ENCODE measurements at regions not wholly inside any gene's neighbourhood (a gene's known extent, or its start where the extent isn't known, plus 50 kb on each side); places are given as distances from the start of the nearest gene placed in this dataset.

- in situ Hi-C loops (cut with HindIII; ENCODE audit: low pct_unique_long_range_greater_than_20kb, low sequenced_read_pairs) = no loop called here
- Histone ChIP-seq H3K4me1 (ENCODE audit: control insufficient read depth, insufficient read depth, low read length) (peaks cover 9% of the 10 kb centered on the region), H3K9me3 (ENCODE audit: control insufficient read depth, insufficient read depth, low read depth, low read length) (no peaks in the 10 kb centered on the region), H3K4me3 (ENCODE audit: low read depth in 2 of 2, low read length in 2 of 2) (no peak overlapping the region), H3K27me3 (ENCODE audit: control insufficient read depth, insufficient read depth, low read length) (no peaks in the 10 kb centered on the region), H3K27ac (ENCODE audit: low read length) (peak overlapping the region; percentile 76), H3K36me3 (ENCODE audit: control insufficient read depth, insufficient read depth, low read length) (no peaks in the 10 kb centered on the region)
- ChIA-PET CTCF (no interaction called here), POLR2A (interaction anchor here (0.7 to 1.2 kb wide), 2 partner anchors 9 to 23 kb away, joined by 3 to 6 read pairs; no protein-coding TSS in a partner anchor)
- intact Hi-C loops (cut with micrococcal nuclease; ENCODE audit: unreplicated experiment) = no loop called here
- no peak for ATAC-seq
- no peak for TF ChIP-seq TCF7L2 (IDR thresholded peaks at IDR 0.05; ENCODE audit: low read depth, low read length)
- TF ChIP-seq REST (IDR thresholded peaks at IDR 0.05; ENCODE audit: insufficient read depth in 1 of 2, low read depth in 2 of 2, low read length in 1 of 2) = no peak
- no peak for TF ChIP-seq CTCF (IDR thresholded peaks at IDR 0.05)
- no peak for DNase-seq (ENCODE audit: low read depth, low spot score)
- BruUV-seq (replicated peaks) = no TSS peak
These were observed 85.1 kb upstream of the PIAS1 start for GRCh38 chr15:67968966-67969365.

GRCh38 chr15:67969892-67970291 is 84.2 kb upstream of the PIAS1 start:
- in situ Hi-C loops (cut with HindIII; ENCODE audit: low pct_unique_long_range_greater_than_20kb, low sequenced_read_pairs) = no loop called here
- BruUV-seq (replicated peaks) = no TSS peak
- POLR2A ChIA-PET = no interaction called here
- CTCF ChIA-PET = no interaction called here
- ATAC-seq (no peak), DNase-seq (ENCODE audit: low read depth, low spot score) (no peak)
- H3K27ac ChIP-seq (ENCODE audit: low read length) = no peak overlapping the region
- intact Hi-C loops (cut with micrococcal nuclease; ENCODE audit: unreplicated experiment) = no loop called here
- no peak overlapping the region for H3K4me3 ChIP-seq (ENCODE audit: low read depth in 2 of 2, low read length in 2 of 2)
- no peaks in the 10 kb centered on the region for H3K27me3 ChIP-seq (ENCODE audit: control insufficient read depth, insufficient read depth, low read length)
- no peaks in the 10 kb centered on the region for H3K9me3 ChIP-seq (ENCODE audit: control insufficient read depth, insufficient read depth, low read depth, low read length)
- no peaks in the 10 kb centered on the region for H3K36me3 ChIP-seq (ENCODE audit: control insufficient read depth, insufficient read depth, low read length)
- TF ChIP-seq SIN3A (IDR thresholded peaks at IDR 0.05; ENCODE audit: borderline replicate concordance, insufficient read depth, low read depth, low read length) (no peak), TCF7L2 (IDR thresholded peaks at IDR 0.05; ENCODE audit: low read depth, low read length) (no peak), REST (IDR thresholded peaks at IDR 0.05; ENCODE audit: insufficient read depth in 1 of 2, low read depth in 2 of 2, low read length in 1 of 2) (no peak), CTCF (IDR thresholded peaks at IDR 0.05) (no peak), POLR2AphosphoS5 (IDR thresholded peaks at IDR 0.05; ENCODE audit: low read depth, low read length) (no peak)
- peaks cover 9% of the 10 kb centered on the region for H3K4me1 ChIP-seq (ENCODE audit: control insufficient read depth, insufficient read depth, low read length)

Data from Panc1 (cell line).